ENCODE measurements at regions not wholly inside any gene's neighbourhood (a gene's known extent, or its start where the extent isn't known, plus 50 kb on each side); places are given as distances from the start of the nearest gene placed in this dataset.

GRCh38 chr5:89994266-89994665 is 415.3 kb downstream of the CETN3 start:
- TF ChIP-seq POLR2A (IDR thresholded peaks at IDR 0.05) (no peak), CTCF (IDR thresholded peaks at IDR 0.05) (no peak)
